K562 (cell line): ENCODE measurements at regions not wholly inside any gene's neighbourhood (a gene's known extent, or its start where the extent isn't known, plus 50 kb on each side); places are given as distances from the start of the nearest gene placed in this dataset.

ENCODE experiments used
- C11orf30 ChIP-seq: fragments of 450-650 bp; IDR thresholded peaks from 2 replicates; pipeline ENCODE4 v1.6.1; 2016; ENCODE audit warnings: low read depth, mild to moderate bottlenecking
- CCNT2 ChIP-seq: IDR thresholded peaks from 2 replicates; pipeline ENCODE4 v1.6.1; 2011; ENCODE audit warnings: borderline replicate concordance, low read depth, mild to moderate bottlenecking, moderate library complexity, mixed read lengths, low read length; ENCODE audit not compliant: insufficient read length; ENCODE audit errors: extremely low read depth
- ESRRA ChIP-seq: fragments of 450-650 bp; IDR thresholded peaks from 2 replicates; pipeline ENCODE4 v1.6.1; 2014; ENCODE audit warnings: low read depth, mild to moderate bottlenecking, moderate library complexity, borderline replicate concordance
- FOXK2 ChIP-seq, 2 experiments: fragments of 450-650 bp; IDR thresholded peaks in 1 of 2; conservative IDR thresholded peaks in 1 of 2; 2 replicates each; pipeline ENCODE4 v1.6.1; 2016; ENCODE audit warnings: low read depth in 2 of 2, mild to moderate bottlenecking in 1 of 2
- HDAC1 ChIP-seq, 2 experiments: fragments of 450-650 bp; IDR thresholded peaks; 2 replicates each; pipeline ENCODE4 v1.6.1; 2016 to 2017; ENCODE audit warnings: inconsistent platforms in 1 of 2, mild to moderate bottlenecking in 1 of 2, moderate library complexity in 1 of 2
- MCM7 ChIP-seq, 2 experiments: fragments of 450-650 bp; IDR thresholded peaks; 2 replicates each; pipeline ENCODE4 v1.6.1; 2016 to 2018
- MYC ChIP-seq, 2 experiments: fragments of 250-450 bp in 1 of 2; sonication (Bioruptor Pico) in 1 of 2; IDR thresholded peaks; 2 replicates each; pipeline versions ENCODE4 v1.5.1 to v1.6.1; 2012 to 2021; ENCODE audit warnings: low read depth in 2 of 2, borderline replicate concordance in 1 of 2, improper control_type of control experiment in 1 of 2, low read length in 1 of 2, mild to moderate bottlenecking in 1 of 2, moderate library complexity in 1 of 2
- NCOA4 ChIP-seq: fragments of 450-650 bp; IDR thresholded peaks from 2 replicates; pipeline ENCODE4 v1.6.1; 2018; ENCODE audit warnings: mild to moderate bottlenecking; ENCODE audit not compliant: partially characterized antibody
- PML ChIP-seq: IDR thresholded peaks from 2 replicates; pipeline ENCODE4 v1.6.1; 2012; ENCODE audit warnings: low read length, inconsistent platforms
- RCOR1 ChIP-seq, 2 experiments: IDR thresholded peaks; 2 replicates each; pipeline ENCODE4 v1.6.1; 2012; ENCODE audit warnings: low read depth in 2 of 2, low read length in 2 of 2, borderline replicate concordance in 1 of 2, improper control_type of control experiment in 1 of 2
- SMARCE1 ChIP-seq: fragments of 450-650 bp; IDR thresholded peaks from 2 replicates; pipeline ENCODE4 v1.7.1; 2016; ENCODE audit warnings: mild to moderate bottlenecking
- TEAD1 ChIP-seq, 2 experiments: fragments of 450-650 bp in 1 of 2; sonication (generic) in 1 of 2; formaldehyde crosslinking; IDR thresholded peaks; 2 replicates each; pipeline versions ENCODE4 v1.4.0 to v1.8.0; 2020 to 2022; ENCODE audit warnings: mild to moderate bottlenecking in 2 of 2, missing genetic modification reagents in 1 of 2
- XRCC4 ChIP-seq: IDR thresholded peaks from one replicate; pipeline ENCODE4 v1.6.1; 2011; ENCODE audit not compliant: insufficient read depth, insufficient read length; ENCODE audit errors: extremely low read depth
- ZNF263 ChIP-seq: sonication (generic); formaldehyde crosslinking; IDR thresholded peaks from 2 replicates; pipeline ENCODE4 v1.8.0; 2022; ENCODE audit warnings: mild to moderate bottlenecking, missing genetic modification reagents, borderline replicate concordance
- ZNF511 ChIP-seq: sonication (generic); formaldehyde crosslinking; IDR thresholded peaks from 2 replicates; pipeline ENCODE4 v1.8.0; 2022; ENCODE audit warnings: mild to moderate bottlenecking, missing genetic modification reagents
- ZNF830 ChIP-seq: fragments of 250-450 bp; sonication (Bioruptor Pico); IDR thresholded peaks from 2 replicates; pipeline ENCODE4 v1.5.0; 2021; ENCODE audit warnings: mild to moderate bottlenecking
- TF ChIP-seq, protein P1 (sequence below): fragments of 450-650 bp; IDR thresholded peaks from 2 replicates; pipeline ENCODE4 v1.6.1; 2018; ENCODE audit warnings: mild to moderate bottlenecking, low read depth; ENCODE audit not compliant: partially characterized antibody
- TF ChIP-seq, protein P2 (sequence below), 3 experiments: IDR thresholded peaks in 2 of 3; conservative IDR thresholded peaks in 1 of 3; 2 replicates each; pipeline ENCODE4 v1.5.1; 2011 to 2012; ENCODE audit warnings: low read length in 3 of 3, mild to moderate bottlenecking in 3 of 3, control low read depth in 2 of 3, improper control_type of control experiment in 1 of 3, inconsistent platforms in 1 of 3, low read depth in 1 of 3, mixed read lengths in 1 of 3, moderate library complexity in 1 of 3; ENCODE audit not compliant: insufficient read depth in 2 of 3
- TF ChIP-seq, protein P3 (sequence below): fragments of 450-650 bp; IDR thresholded peaks from 2 replicates; pipeline ENCODE4 v1.6.1; 2016; ENCODE audit warnings: low read depth, mild to moderate bottlenecking, moderate library complexity

- TF ChIP-seq TEAD1 (CRISPR knock-in tag; IDR thresholded peaks at IDR 0.05) = 0 out of 4 replicates have a peak, but pooled peaks of 1 of the 2 experiments have one; percentile 19
- no peak for TF ChIP-seq C11orf30
- TF ChIP-seq, protein P1, sequence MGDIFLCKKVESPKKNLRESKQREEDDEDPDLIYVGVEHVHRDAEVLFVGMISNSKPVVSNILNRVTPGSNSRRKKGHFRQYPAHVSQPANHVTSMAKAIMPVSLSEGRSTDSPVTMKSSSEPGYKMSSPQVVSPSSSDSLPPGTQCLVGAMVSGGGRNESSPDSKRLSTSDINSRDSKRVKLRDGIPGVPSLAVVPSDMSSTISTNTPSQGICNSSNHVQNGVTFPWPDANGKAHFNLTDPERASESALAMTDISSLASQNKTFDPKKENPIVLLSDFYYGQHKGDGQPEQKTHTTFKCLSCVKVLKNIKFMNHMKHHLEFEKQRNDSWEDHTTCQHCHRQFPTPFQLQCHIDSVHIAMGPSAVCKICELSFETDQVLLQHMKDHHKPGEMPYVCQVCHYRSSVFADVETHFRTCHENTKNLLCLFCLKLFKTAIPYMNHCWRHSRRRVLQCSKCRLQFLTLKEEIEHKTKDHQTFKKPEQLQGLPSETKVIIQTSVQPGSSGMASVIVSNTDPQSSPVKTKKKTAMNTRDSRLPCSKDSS = no peak
- no peak; the same call in 1 of the 2 replicates for TF ChIP-seq PML
- TF ChIP-seq ZNF511 (CRISPR knock-in tag) = 0 out of 2 replicates have a peak, but pooled peaks have one; percentile 24
- TF ChIP-seq HDAC1 (IDR thresholded peaks at IDR 0.05) = 0 out of 4 replicates have a peak, but pooled peaks of 1 of the 2 experiments have one; percentile 13
- TF ChIP-seq XRCC4 = no peak
- no peak for TF ChIP-seq NCOA4
- TF ChIP-seq, protein P2, sequence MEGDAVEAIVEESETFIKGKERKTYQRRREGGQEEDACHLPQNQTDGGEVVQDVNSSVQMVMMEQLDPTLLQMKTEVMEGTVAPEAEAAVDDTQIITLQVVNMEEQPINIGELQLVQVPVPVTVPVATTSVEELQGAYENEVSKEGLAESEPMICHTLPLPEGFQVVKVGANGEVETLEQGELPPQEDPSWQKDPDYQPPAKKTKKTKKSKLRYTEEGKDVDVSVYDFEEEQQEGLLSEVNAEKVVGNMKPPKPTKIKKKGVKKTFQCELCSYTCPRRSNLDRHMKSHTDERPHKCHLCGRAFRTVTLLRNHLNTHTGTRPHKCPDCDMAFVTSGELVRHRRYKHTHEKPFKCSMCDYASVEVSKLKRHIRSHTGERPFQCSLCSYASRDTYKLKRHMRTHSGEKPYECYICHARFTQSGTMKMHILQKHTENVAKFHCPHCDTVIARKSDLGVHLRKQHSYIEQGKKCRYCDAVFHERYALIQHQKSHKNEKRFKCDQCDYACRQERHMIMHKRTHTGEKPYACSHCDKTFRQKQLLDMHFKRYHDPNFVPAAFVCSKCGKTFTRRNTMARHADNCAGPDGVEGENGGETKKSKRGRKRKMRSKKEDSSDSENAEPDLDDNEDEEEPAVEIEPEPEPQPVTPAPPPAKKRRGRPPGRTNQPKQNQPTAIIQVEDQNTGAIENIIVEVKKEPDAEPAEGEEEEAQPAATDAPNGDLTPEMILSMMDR (IDR thresholded peaks at IDR 0.05 in 2 of 3, conservative IDR thresholded peaks at IDR 0.05 in 1 of 3; ENCODE audit: insufficient read depth in 2 of 3, low read depth in 1 of 3, low read length in 3 of 3) = peak in 2 of 3 experiments; percentile 36 to 39; a peak in 2 of 6 replicates
- 0 out of 4 replicates have a peak, but pooled peaks of 1 of the 2 experiments have one; percentile 19 for TF ChIP-seq FOXK2 (conservative IDR thresholded peaks at IDR 0.05 in 1 of 2, IDR thresholded peaks at IDR 0.05 in 1 of 2; ENCODE audit: low read depth in 2 of 2)
- TF ChIP-seq, protein P3, sequence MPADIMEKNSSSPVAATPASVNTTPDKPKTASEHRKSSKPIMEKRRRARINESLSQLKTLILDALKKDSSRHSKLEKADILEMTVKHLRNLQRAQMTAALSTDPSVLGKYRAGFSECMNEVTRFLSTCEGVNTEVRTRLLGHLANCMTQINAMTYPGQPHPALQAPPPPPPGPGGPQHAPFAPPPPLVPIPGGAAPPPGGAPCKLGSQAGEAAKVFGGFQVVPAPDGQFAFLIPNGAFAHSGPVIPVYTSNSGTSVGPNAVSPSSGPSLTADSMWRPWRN = peak; percentile 90
- TF ChIP-seq ZNF830 (CRISPR knock-in tag) = no peak
- peak; percentile 71; the same call in 1 of the 2 replicates for TF ChIP-seq ZNF263 (CRISPR knock-in tag)
- no peak for TF ChIP-seq MYC (IDR thresholded peaks at IDR 0.05; ENCODE audit: low read depth, low read length)
- TF ChIP-seq MYC (CRISPR knock-in tag; IDR thresholded peaks at IDR 0.05; ENCODE audit: borderline replicate concordance, low read depth) = 0 out of 2 replicates have a peak, but pooled peaks have one; percentile 29
- peak; percentile 33 for TF ChIP-seq CCNT2
- peak in 1 of 2 experiments; percentile 91; a peak in 2 of 4 replicates for TF ChIP-seq RCOR1 (IDR thresholded peaks at IDR 0.05; ENCODE audit: borderline replicate concordance in 1 of 2, low read depth in 2 of 2, low read length in 2 of 2)
- no peak for TF ChIP-seq MCM7 (IDR thresholded peaks at IDR 0.05)
- TF ChIP-seq ESRRA = peak; percentile 97
- peak; percentile 59; the same call in 1 of the 2 replicates for TF ChIP-seq SMARCE1
Observed at GRCh38 chr1:22296701-22297591, 154.0 kb upstream of the WNT4 start (continued).
